Esophagus (tissue), 2 donors: ENCODE measurements at regions not wholly inside any gene's neighbourhood (a gene's known extent, or its start where the extent isn't known, plus 50 kb on each side); places are given as distances from the start of the nearest gene placed in this dataset.
"Not testable (repeated sequence)": the region's sequence is repeated elsewhere in the genome, so short reads cannot be mapped to it uniquely, and the experiment has no call there.

Source experiments
- H3K27ac ChIP-seq, 2 donors: one replicate each; pipeline ENCODE4 v1.5.1; 2013; ENCODE audit warnings: low read depth in 2 of 2, mild to moderate bottlenecking in 2 of 2, inconsistent platforms in 1 of 2, low read length in 1 of 2, moderate library complexity in 1 of 2
- H3K27me3 ChIP-seq, 2 donors: one replicate each; pipeline ENCODE4 v1.6.1; 2013; ENCODE audit warnings: low read length in 2 of 2, control low read depth in 1 of 2, mild to moderate bottlenecking in 1 of 2; ENCODE audit not compliant: insufficient read depth in 2 of 2, control insufficient read depth in 1 of 2
- H3K36me3 ChIP-seq, 2 donors: one replicate each; pipeline ENCODE4 v1.6.1; 2013; ENCODE audit warnings: low read length in 1 of 2; ENCODE audit not compliant: control insufficient read depth in 2 of 2, insufficient read depth in 2 of 2
- H3K4me1 ChIP-seq, 2 donors: one replicate each; pipeline ENCODE4 v1.6.1; 2013; ENCODE audit warnings: low read length in 1 of 2; ENCODE audit not compliant: control insufficient read depth in 2 of 2, insufficient read depth in 2 of 2
- H3K4me3 ChIP-seq, 2 donors: one replicate each; pipeline ENCODE4 v1.5.1; 2013; ENCODE audit warnings: low read length in 2 of 2, mild to moderate bottlenecking in 2 of 2, low read depth in 1 of 2, moderate library complexity in 1 of 2
- H3K9me3 ChIP-seq, 2 donors: one replicate each; pipeline ENCODE4 v1.6.1; 2013; ENCODE audit warnings: mild to moderate bottlenecking in 2 of 2, low read depth in 1 of 2, low read length in 1 of 2, moderate library complexity in 1 of 2; ENCODE audit not compliant: control insufficient read depth in 2 of 2, insufficient read depth in 1 of 2
- WGBS, 2 donors: extraction: QIAGEN DNeasy Blood & Tissue Kit; methylation state at CpG; one replicate each; pipeline ENCODE4 v1.1.7; 2013; 5-methylcytosine and 5-hydroxymethylcytosine counted together
- donor health status: healthy with polysubstance abuse.
- donor health status: Bipolar disorder and iron deficiency.

DNA sequence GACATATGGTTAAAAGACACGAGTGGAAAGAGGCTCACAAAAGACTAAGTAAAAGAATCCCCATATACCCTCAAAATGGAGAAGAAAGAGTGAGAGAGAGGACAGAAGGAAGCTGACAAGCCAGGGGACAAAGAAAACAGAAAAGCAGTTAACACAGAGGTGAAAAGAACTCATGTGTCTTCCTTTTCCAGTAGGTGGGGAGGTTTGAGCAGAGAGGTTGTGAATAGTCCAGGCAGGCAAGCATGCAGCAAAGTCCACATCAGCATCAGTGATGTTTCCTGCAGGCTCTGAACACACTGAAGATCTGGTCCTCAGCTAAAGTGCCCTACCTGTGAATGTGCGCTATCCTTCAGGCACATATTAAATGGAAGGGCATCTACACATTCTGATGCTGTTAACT is 196.5 kb upstream of the IRAK1BP1 start:
- Histone ChIP-seq H3K27ac (no peak overlapping the region), H3K4me3 (no peak overlapping the region), H3K9me3 (peaks cover 0 to 2% of the 10 kb centered on the region in 2 donors), H3K36me3 (no peaks in the 10 kb centered on the region), H3K4me1 (no peaks in the 10 kb centered on the region), H3K27me3 (no peaks in the 10 kb centered on the region)
- 56 to 59% methylated on average over 2 of the region's 2 CpGs for WGBS, 2 donors

DNA sequence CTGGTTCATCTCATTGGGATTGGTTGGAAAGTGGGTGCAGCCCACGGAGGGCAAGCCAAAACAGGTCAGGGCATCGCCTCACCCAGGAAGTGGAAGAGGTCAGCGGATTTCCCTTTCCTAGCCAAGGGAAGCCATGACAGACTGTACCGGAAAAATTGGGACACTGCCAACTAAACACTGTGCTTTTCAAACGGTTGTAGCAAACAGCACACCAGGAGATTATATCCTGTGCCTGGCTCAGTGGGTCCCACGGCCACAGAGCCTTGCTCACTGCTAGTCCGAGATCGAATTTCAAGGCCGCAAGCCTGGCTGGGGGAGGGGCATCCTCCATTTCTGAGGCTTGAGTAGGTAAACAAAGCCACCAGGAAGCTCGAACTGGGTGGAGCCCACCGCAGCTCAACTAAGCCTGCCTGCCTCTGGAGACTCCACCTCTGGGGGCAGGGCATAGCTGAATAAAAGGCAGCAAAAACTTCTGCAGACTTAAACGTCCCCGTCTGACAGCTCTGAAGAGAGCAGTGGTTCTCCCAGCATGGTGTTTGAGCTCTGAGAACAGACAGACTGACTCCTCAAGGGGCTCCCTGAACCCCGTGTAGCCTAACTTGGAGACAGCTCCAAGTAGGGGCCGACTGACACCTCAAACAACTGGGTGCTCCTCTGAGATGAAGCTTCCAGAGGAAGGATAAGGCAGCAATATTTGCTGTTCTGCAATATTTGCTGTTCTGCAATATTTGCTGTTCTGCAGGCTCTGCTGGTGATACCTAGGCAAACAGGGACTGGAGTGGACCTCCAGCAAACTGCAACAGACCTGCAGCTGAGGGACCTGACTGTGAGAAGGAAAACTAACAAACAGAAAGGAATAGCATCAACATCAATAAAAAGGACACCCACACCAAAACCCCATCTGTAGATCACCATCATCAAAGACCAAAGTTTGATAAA is 191.0 kb upstream of the IRAK1BP1 start:
- not testable (repeated sequence) for H3K27me3 ChIP-seq, H3K9me3 ChIP-seq, H3K27ac ChIP-seq, H3K4me1 ChIP-seq, H3K36me3 ChIP-seq, H3K4me3 ChIP-seq
- WGBS, 2 donors = 82 to 83% methylated on average over 15 of the region's 15 CpGs

- H3K4me3 ChIP-seq = no peak overlapping the region
- no peaks in the 10 kb centered on the region for H3K27me3 ChIP-seq
- no peak overlapping the region for H3K27ac ChIP-seq
- no peaks in the 10 kb centered on the region for H3K9me3 ChIP-seq
- H3K36me3 ChIP-seq = no peaks in the 10 kb centered on the region
- no peaks in the 10 kb centered on the region for H3K4me1 ChIP-seq
Measured at GRCh38 chr6:78688668-78689067, 178.7 kb upstream of the IRAK1BP1 start.

- H3K27ac ChIP-seq = no peak overlapping the region
- no peaks in the 10 kb centered on the region for H3K9me3 ChIP-seq
- no peak overlapping the region for H3K4me3 ChIP-seq
- WGBS, 2 donors = 72 to 78% methylated on average over 2 of the region's 2 CpGs
- H3K4me1 ChIP-seq = no peaks in the 10 kb centered on the region
- no peaks in the 10 kb centered on the region for H3K27me3 ChIP-seq
- H3K36me3 ChIP-seq = no peaks in the 10 kb centered on the region
Measured at GRCh38 chr6:78693835-78694234, 173.5 kb upstream of the IRAK1BP1 start.

DNA sequence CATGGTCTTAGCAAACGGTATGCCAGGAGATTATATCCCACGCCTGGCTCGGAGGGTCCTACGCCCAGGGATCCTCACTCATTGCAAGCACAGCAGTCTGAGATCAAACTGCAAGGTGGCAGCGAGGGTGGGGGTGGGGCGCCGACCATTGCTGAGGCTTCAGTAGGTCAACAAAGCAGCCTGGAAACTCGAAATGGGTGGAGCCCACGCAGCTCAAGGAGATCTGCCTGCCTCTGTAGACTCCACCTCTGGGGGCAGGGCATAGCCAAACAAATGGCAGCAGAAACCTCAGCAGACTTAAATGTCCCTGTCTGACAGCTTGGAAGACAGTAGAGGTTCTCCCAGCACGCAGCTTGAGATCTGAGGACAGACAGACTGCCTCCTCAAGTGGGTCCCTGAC is 172.7 kb upstream of the IRAK1BP1 start:
- WGBS, 2 donors = 78 to 80% methylated on average over 10 of the region's 10 CpGs
- H3K27ac ChIP-seq, H3K27me3 ChIP-seq, H3K4me3 ChIP-seq, H3K36me3 ChIP-seq, H3K9me3 ChIP-seq, H3K4me1 ChIP-seq: not testable (repeated sequence)

GRCh38 chr6:78700991-78701390 is 166.4 kb upstream of the IRAK1BP1 start:
- no peak overlapping the region for H3K4me3 ChIP-seq
- no peaks in the 10 kb centered on the region for H3K4me1 ChIP-seq
- 61 to 72% methylated on average over 1 of the region's 1 CpG for WGBS, 2 donors
- H3K36me3 ChIP-seq = no peaks in the 10 kb centered on the region
- H3K27ac ChIP-seq = no peak overlapping the region
- no peaks in the 10 kb centered on the region for H3K9me3 ChIP-seq
- H3K27me3 ChIP-seq = no peaks in the 10 kb centered on the region

DNA sequence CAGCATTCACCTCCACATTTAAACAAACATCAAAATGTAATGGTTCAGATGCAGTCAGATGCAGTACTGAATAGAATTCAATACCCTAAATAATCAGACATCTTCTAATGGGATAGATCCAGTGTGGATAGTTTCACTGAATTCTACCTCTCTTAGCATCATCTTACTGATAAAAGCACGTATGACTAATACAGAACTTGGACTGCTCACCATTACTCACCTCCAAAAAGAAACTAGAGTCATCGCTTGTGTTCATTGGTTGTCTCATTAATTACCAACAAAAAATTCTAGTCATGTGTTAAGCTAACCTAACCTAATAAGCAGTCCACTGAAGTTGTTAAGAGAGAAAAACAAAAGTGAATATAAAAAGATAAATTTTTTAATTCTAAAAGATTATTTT is 165.9 kb upstream of the IRAK1BP1 start:
- H3K27ac ChIP-seq = no peak overlapping the region
- no peaks in the 10 kb centered on the region for H3K4me1 ChIP-seq
- H3K9me3 ChIP-seq = no peaks in the 10 kb centered on the region
- no peaks in the 10 kb centered on the region for H3K27me3 ChIP-seq
- no peak overlapping the region for H3K4me3 ChIP-seq
- 45 to 62% methylated on average over 2 of the region's 2 CpGs for WGBS, 2 donors
- H3K36me3 ChIP-seq = no peaks in the 10 kb centered on the region

GRCh38 chr6:78709021-78709420 is 158.3 kb upstream of the IRAK1BP1 start:
- H3K9me3 ChIP-seq = no peaks in the 10 kb centered on the region
- 78 to 88% methylated on average over 3 of the region's 3 CpGs for WGBS, 2 donors

DNA sequence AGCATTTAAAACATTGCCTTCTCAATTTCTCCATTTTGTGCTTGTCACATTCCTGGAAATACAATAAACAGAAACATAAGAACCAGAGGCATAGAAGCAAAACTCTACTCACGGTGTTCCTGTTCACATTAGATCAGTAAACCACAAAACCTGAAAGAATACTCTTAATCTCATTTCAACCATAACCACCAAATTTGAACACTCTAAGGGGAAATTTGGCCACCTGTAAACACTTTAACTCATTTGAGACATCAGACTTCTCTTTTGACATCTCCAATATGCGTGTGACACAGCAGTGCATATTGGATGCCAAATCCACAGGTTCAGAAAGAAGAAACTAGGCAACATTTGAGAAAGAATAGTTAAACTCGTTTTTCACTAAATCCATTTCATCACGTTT is 153.8 kb upstream of the IRAK1BP1 start:
- H3K9me3 ChIP-seq = no peaks in the 10 kb centered on the region
- no peak overlapping the region for H3K27ac ChIP-seq
- no peaks in the 10 kb centered on the region for H3K27me3 ChIP-seq
- WGBS, 2 donors = 67 to 74% methylated on average over 4 of the region's 4 CpGs
- H3K4me3 ChIP-seq = no peak overlapping the region
- no peaks in the 10 kb centered on the region for H3K36me3 ChIP-seq
- H3K4me1 ChIP-seq = no peaks in the 10 kb centered on the region

More at GRCh38 chr6:78709021-78709420, 158.3 kb upstream of the IRAK1BP1 start:
- Histone ChIP-seq H3K4me3 (no peak overlapping the region), H3K4me1 (no peaks in the 10 kb centered on the region), H3K36me3 (no peaks in the 10 kb centered on the region), H3K27ac (no peak overlapping the region), H3K27me3 (no peaks in the 10 kb centered on the region)

DNA sequence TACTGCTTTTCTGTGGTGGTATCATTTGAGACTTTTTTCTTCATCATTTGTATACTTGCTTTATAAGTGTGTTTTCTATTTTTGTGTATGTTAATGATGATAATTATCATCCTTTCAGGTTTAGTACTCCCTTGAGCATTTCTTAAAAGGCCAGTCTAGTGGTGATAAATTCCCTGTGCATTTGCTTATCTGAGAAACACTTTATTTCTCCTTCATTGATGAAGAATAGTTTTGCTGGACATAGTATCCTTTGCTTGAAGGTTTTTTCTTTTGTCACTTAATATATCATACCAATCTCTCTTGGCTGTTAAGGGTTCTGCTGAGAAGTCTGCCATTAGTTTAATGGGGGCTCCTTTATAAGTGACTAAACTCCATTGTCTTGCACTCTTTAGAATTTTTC is 123.2 kb upstream of the IRAK1BP1 start:
- H3K4me1 ChIP-seq = no peaks in the 10 kb centered on the region
- no peak overlapping the region for H3K4me3 ChIP-seq
- no peak overlapping the region for H3K27ac ChIP-seq
- no peaks in the 10 kb centered on the region for H3K36me3 ChIP-seq
- peaks cover 4 to 5% of the 10 kb centered on the region in 2 donors for H3K9me3 ChIP-seq
- H3K27me3 ChIP-seq = no peaks in the 10 kb centered on the region
